T-helper 2 cell treated with Interferon-gamma antibody and Interleukin-4, amounts not matched to agents 100 ng/mL and 5 ng/mL, for 36 hours (primary cell): ENCODE measurements at regions not wholly inside any gene's neighbourhood (a gene's known extent, or its start where the extent isn't known, plus 50 kb on each side); places are given as distances from the start of the nearest gene placed in this dataset.
"Not testable (repeated sequence)": the region's sequence is repeated elsewhere in the genome, so short reads cannot be mapped to it uniquely, and the experiment has no call there.

Experiments used
- intact Hi-C: fragments of 100-400 bp; cut with micrococcal nuclease; formaldehyde crosslinking; loops from one replicate; pipeline ENCODE4 v1.15.1; 2023

DNA sequence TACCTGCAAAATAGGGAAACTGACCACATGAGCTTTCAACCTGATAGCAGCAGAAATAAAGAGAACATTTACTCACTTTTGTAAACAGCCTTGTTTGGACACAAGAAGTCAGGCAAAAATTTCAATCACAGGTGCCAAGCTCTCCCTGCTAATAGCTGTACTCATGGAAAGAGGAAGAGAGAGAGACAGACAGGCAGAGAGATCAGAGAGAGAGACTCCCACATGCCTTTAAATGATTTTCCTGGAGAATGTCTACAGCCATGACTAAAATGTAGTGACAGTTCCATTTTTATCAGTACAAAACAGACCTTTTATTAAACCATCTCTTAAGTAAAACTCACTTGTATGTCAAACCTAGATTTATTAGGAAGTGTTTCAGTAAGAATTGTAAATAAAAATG, 752.9 kb downstream of the TRAM1L1 start:
- intact Hi-C loops, result no loop called here

DNA sequence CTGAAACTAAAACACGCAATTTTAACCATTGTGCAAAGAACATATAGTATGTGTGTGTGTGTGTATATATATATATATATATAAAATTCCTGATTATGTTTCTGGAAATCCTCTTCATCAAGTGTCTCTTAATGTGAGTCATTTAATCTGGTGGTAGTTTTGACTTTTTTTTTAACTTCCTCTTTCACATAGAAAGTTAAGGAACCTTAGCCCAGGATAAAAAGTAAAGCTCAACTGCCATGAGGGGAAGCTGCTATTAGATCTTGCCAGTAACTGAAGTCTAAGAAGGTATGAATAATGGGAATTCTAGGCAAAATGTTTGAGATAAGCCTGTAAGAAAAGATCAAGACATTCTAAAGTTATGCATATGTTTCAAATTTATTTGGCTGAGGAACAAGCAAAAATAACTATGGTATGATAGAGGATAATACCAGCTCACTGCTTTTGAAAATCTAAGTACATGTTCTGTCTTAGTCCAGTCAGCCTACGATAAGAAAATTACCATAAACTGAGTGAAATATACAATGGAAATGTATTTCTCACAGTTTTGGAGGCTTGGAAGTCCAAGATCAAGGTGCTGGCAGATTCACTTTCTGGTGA, 757.0 kb downstream of the TRAM1L1 start:
- intact Hi-C loops, result no loop called here

- intact Hi-C loops, result no loop called here
Observed at GRCh38 chr4:116323606-116324005, 761.8 kb downstream of the TRAM1L1 start.

DNA sequence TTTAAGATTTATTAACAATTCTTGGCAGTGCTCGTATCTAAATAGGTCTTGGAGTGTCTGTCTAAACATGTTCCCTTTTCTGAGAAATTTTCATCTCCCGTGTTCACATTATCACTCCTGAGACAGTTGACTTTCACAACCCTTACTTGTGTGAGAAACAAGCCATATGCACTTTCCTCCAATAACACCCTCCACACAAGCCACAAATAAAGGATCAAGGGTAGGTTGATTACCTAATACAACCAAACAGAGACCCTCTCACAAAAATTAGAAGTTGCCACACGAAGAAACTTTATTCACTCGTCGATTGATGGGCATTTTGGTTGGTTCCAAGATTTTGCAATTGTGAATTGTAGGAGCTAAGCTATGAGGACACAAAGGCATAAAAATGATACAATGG, 763.9 kb downstream of the TRAM1L1 start:
- intact Hi-C loops, result no loop called here

- intact Hi-C loops, result no loop called here
Observed at GRCh38 chr4:116320859-116321258, 764.5 kb downstream of the TRAM1L1 start.

- intact Hi-C loops, result no loop called here
Observed at GRCh38 chr4:116303736-116304188, 781.6 kb downstream of the TRAM1L1 start.

DNA sequence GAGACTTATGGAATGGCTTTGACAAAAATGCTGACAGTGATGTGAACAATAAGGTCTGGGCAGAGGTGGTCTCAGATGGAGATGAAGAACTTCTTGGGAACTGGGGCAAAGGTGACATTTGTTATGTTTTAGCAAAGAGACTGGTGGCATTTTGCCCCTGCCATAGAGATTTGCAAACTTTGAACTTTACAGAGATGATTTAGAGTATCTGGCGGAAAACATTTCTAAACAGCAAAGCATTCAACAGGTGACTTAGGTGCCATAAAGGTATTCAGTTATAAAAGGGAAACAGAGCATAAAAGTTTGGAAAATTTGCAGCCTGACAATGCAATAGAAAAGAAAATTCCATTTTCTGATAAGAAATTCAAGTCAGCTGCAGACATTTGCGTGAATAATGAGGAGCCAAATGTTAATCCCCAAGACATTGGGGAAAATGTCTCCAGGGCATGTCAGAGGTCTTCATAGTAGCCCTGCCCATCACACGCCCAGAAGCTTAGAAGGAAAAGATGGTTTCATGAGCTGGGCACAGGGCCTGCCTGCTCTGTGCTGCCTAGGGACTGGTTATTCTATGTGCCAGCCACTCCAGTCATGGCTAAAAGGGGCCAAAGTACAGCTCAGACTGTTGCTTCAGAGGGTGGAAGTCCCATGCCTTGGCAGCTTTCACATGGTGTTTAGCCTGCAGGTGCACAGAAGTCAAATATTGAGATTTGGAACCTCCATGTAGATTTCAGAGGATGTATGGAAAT, 782.2 kb downstream of the TRAM1L1 start:
- intact Hi-C loops, result no loop called here

DNA sequence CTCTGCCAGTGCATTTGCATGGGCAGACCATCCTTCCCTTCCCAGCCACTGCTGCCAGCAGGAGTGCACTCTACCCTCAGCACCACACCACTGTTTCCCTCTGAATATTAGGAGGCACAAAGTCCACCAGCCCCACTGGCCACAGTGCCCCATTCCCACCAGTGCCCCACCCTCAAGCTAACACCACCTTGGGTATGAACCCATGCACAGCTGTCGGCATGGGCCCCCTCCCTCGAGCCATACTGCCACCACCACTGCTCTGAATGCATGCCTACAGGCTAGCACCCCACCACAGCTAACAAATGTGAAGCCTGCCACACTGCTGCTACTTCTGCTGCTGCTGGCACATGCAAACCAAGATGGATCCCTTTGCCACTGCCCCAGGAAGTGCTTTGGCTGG, 810.4 kb downstream of the TRAM1L1 start:
- intact Hi-C loops, result no loop called here

DNA sequence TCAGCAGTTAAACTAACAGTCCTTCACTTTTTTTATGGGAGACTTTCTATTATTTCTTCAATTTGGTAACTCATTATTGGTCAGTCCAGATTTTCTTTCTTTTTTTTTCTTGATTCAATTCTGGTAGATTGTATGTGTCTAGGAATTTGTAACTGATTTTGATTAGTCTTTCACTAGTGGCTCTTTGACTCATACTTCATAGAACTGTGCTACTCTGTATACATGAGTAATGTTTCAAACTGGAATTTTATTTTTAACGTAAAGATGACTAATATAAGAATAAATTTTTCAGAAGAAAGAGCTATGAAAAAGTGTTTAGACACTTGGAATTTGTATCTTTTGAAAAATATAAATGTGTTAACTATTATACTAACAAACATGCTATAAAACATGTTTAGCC, 813.0 kb downstream of the TRAM1L1 start:
- intact Hi-C loops, result no loop called here

DNA sequence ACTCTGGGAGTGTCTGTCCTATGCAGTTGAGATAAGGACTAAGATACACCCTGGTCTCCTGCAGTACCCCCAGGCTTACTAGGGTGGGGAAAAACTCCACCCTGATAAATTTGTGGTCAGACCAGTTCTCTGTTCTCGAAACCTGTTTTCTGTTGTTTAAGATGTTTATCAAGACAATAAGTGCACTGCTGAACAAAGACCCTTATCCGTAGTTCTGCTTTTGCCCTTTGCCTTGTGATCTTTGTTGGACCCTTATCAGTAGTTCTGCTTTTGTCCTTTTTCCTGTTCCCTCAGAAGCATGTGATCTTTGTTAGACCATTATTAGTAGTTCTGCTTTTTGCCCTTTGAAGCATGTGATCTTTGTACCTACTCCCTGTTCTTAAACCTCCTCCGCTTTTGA, 824.4 kb downstream of the TRAM1L1 start:
- intact Hi-C loops, result not testable (repeated sequence)

DNA sequence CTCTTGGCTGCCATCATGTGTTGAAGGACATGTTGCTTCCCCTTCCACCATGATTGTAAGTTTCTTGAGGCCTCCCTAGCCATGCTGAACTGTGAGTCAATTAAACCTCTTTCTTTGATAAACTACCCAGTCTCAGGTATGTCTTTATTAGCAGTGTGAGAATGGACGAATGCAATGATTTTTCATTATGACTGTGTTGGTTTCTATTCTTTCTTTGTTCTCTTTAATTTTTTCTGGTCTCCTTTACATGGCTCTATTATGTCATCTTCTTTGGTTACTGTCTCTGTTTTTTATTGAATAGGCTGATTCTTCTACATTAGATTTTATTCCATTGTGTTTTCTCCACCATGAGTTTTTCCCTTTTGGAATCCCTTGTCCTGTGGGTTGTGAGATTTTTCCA, 840.6 kb downstream of the TRAM1L1 start:
- intact Hi-C loops, result no loop called here

GRCh38 chr4:116243431-116243830, 841.9 kb downstream of the TRAM1L1 start:
- intact Hi-C loops, result no loop called here

GRCh38 chr4:116233971-116234370, 851.4 kb downstream of the TRAM1L1 start:
- intact Hi-C loops, result no loop called here

GRCh38 chr4:116231999-116232398, 853.4 kb downstream of the TRAM1L1 start:
- intact Hi-C loops, result not testable (repeated sequence)

DNA sequence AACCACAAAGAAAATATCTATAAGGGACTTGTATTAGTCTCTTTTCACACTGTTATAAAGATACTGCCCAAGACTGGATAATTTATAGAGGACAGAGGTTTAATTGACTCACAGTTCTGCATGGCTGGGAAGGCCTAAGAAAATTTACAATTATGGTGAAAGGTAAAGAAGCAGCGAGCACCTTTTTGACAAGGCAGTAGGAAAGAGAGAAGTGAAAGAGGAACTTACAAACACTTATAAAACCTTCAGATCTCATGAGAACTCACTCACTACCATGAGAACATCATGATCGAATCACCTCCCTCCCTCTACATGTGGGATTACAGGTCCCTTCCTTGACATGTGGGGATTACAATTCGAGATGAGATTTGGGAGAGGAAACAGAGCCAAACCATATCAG, 856.0 kb downstream of the TRAM1L1 start:
- intact Hi-C loops, result no loop called here

- intact Hi-C loops, result no loop called here
Observed at GRCh38 chr4:116223040-116223732, 862.2 kb downstream of the TRAM1L1 start.

DNA sequence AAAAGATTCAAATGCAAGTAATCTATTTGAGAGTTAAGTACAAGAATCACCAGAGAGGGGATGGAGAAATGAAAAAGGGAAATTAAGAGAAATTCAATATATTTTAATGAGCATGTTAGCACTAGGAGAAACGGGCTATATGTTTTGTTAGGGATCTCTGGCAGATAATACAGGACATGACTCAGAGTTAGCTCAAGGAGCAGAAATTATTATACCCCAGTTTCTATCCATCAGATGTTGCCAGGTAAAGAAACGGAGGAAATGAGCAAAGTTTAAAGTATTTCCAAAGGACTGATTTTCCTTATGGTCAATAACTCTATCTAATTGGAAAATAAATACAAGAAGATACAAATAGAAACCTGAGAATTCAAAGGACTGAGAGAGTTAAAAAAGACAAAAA, 867.6 kb downstream of the TRAM1L1 start:
- intact Hi-C loops, result no loop called here

DNA sequence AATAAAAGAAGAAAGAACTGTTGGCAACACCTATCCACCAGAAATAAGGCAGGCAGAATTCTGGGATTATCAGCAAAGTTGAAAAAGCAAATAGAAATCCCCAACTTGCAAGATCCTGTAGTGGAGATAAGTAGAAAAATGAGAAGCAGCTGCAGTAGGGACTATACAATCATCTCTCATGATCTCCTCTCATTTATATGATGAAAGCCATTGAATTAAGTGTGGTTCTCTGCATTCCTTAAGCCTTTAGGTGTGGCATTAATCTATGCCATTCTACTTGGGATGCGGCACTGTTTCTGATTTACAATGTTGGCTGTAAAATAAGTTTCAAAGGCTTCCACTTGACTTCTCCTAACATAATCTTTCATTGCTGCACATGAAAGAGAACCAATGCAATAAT, 869.8 kb downstream of the TRAM1L1 start:
- intact Hi-C loops, result no loop called here

DNA sequence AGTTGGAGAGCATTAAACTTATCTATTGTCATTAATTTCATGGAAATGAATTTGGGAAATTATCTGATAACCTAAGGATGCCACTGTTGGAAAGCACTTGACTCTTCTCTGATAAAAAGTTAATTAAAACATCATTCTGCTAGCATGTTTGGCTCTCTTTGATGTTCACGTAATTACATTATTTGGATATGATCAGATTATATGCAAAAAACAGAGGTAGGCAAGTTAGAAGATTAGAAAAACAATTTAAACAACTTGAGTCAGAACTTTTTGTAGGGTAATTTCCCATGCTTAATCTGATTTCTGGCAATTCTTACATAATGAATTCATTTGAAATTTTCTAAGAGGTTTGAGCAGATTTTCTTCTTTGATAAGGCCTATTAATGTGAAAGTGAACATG, 882.9 kb downstream of the TRAM1L1 start:
- intact Hi-C loops, result no loop called here

GRCh38 chr4:116197317-116197809, 888.0 kb downstream of the TRAM1L1 start:
- intact Hi-C loops, result no loop called here

- intact Hi-C loops, result no loop called here
Observed at GRCh38 chr4:116183241-116183640, 902.1 kb downstream of the TRAM1L1 start.

DNA sequence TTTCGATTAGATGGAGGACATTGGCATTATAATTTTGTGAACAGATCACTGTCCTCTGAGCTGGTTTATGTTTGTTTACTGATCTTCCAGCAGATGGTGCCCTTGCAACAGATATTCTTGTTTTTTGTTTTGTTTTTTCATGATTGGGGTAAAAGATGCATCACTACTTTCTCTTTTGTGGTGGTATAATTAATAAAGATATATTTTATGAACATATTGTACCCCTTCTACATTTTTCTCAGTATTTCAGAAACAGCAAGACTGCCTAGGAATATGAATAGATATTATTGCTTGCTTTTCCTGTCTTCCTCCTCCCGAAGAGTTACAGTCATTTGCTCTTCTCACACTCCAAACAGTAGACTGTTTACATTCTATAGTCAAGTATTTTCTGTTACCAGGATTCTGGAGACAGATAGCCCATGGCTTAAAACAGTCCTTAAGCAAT, 905.2 kb downstream of the TRAM1L1 start:
- intact Hi-C loops, result no loop called here
